K562 (cell line): ENCODE measurements at regions not wholly inside any gene's neighbourhood (a gene's known extent, or its start where the extent isn't known, plus 50 kb on each side); places are given as distances from the start of the nearest gene placed in this dataset.

Experiments
- ATAC-seq: fragments of 200-7000 bp; cut with Tn5 transposase; 3 replicates; pipeline ENCODE4 v1.9.1; 2020; ENCODE audit warnings: moderate library complexity
- BruUV-seq: library from RNA; stranded (reverse); fragments of 400-500 nt; replicated peaks from 2 replicates; lab custom pipeline; 2021; lab: Mats Ljungman, UMichigan
- CTCF ChIA-PET: fragments of 300-600 bp; formaldehyde crosslinking; extraction: SDS; loops from one replicate; lab custom pipeline; 2021; ENCODE audit warnings: low intra/inter-chr PET ratio; lab: Yijun Ruan, JAX
- POLR2A ChIA-PET: fragments of 300-600, 350-650 bp; sonication (Branson Sonifier 250); formaldehyde crosslinking; extraction: SDS; loops from one replicate; lab custom pipeline; 2021; ENCODE audit warnings: antibody characterized with exemption, inconsistent platforms; lab: Yijun Ruan, JAX
- DNase-seq, 4 experiments: peaks; one replicate each; pipeline versions ENCODE4 v3.0.0 to v3.0.0-alpha.2; 2011 to 2018; ENCODE audit warnings: low spot score in 3 of 4, mixed read lengths in 3 of 4; ENCODE audit errors: extremely low read depth in 1 of 4
- FAIRE-seq: peaks from 2 replicates; lab custom pipeline; 2011; peaks lifted over from hg19 to GRCh38; lab: Jason Lieb, UNC
- H2AFZ ChIP-seq: 2 replicates; pipeline ENCODE4 v1.6.0; 2011; ENCODE audit warnings: low read depth, low read length, control low read depth, inconsistent platforms
- H3K27ac ChIP-seq: fragments of 200-600 bp; 3 replicates; pipeline ENCODE4 v1.8.0; 2011; ENCODE audit warnings: low read depth, mild to moderate bottlenecking, control low read depth, inconsistent platforms, low read length, moderate library complexity, mixed read lengths; ENCODE audit errors: extremely low read depth
- H3K27me3 ChIP-seq, 2 experiments: fragments of 300-600 bp in 1 of 2; 2 replicates in 1 of 2; 3 replicates in 1 of 2; pipeline versions ENCODE4 v1.6.0 to v1.8.0; 2011; ENCODE audit warnings: inconsistent platforms in 2 of 2, low read length in 2 of 2, mild to moderate bottlenecking in 1 of 2, mixed read lengths in 1 of 2, moderate library complexity in 1 of 2; ENCODE audit not compliant: control insufficient read depth in 2 of 2, insufficient read depth in 2 of 2
- H3K36me3 ChIP-seq: fragments of 300-600 bp; 3 replicates; pipeline ENCODE4 v1.8.0; 2011; ENCODE audit warnings: mild to moderate bottlenecking, low read length, inconsistent platforms; ENCODE audit not compliant: control insufficient read depth, insufficient read depth
- H3K4me1 ChIP-seq, 2 experiments: fragments of 200-600 bp in 1 of 2; replicated peaks in 1 of 2; 2 replicates in 1 of 2; 3 replicates in 1 of 2; pipeline versions ENCODE4 v1.5.1 to v1.8.0; 2011; ENCODE audit warnings: inconsistent platforms in 2 of 2, low read length in 2 of 2, mild to moderate bottlenecking in 1 of 2, mixed read lengths in 1 of 2, moderate library complexity in 1 of 2; ENCODE audit not compliant: control insufficient read depth in 2 of 2, insufficient read depth in 2 of 2
- H3K4me2 ChIP-seq: 2 replicates; pipeline ENCODE4 v1.6.1; 2011; ENCODE audit warnings: low read length, control low read depth, inconsistent platforms, mixed read lengths; ENCODE audit not compliant: insufficient read depth
- H3K4me3 ChIP-seq: fragments of 200-600 bp; sonication (generic), shearing (Covaris generic); 2 replicates; pipeline ENCODE4 v1.5.1; 2016; ENCODE audit warnings: control low read depth, inconsistent platforms
- H3K79me2 ChIP-seq: fragments of 200-600 bp; 3 replicates; pipeline ENCODE4 v1.8.0; 2011; ENCODE audit warnings: low read length, inconsistent platforms; ENCODE audit not compliant: control insufficient read depth, insufficient read depth
- H3K9ac ChIP-seq, 2 experiments: 2 replicates each; pipeline versions ENCODE4 v1.6.0 to v1.6.1; 2011; ENCODE audit warnings: low read depth in 2 of 2, low read length in 2 of 2, control low read depth in 1 of 2, inconsistent platforms in 1 of 2, mild to moderate bottlenecking in 1 of 2, mixed read lengths in 1 of 2; ENCODE audit not compliant: insufficient read depth in 1 of 2
- H3K9me1 ChIP-seq: one replicate; pipeline ENCODE4 v1.6.0; 2011; ENCODE audit warnings: inconsistent platforms, mild to moderate bottlenecking, low read length, moderate library complexity; ENCODE audit not compliant: control insufficient read depth, insufficient read depth
- H3K9me3 ChIP-seq: replicated peaks from 2 replicates; pipeline ENCODE4 v1.5.1; 2011; ENCODE audit warnings: low read depth, low read length, inconsistent platforms; ENCODE audit not compliant: control insufficient read depth, insufficient read depth
- H4K20me1 ChIP-seq: replicated peaks from 2 replicates; pipeline ENCODE4 v1.6.1; 2011; ENCODE audit warnings: low read length, inconsistent platforms, mixed read lengths; ENCODE audit not compliant: control insufficient read depth, insufficient read depth
- ARID1B ChIP-seq: fragments of 450-650 bp; IDR thresholded peaks from 2 replicates; pipeline ENCODE4 v1.6.1; 2016; ENCODE audit warnings: antibody characterized with exemption, mild to moderate bottlenecking, inconsistent platforms
- CREB1 ChIP-seq, 2 experiments: sonication (generic) in 1 of 2; formaldehyde crosslinking in 1 of 2; IDR thresholded peaks; 2 replicates each; pipeline versions ENCODE4 v1.6.1 to v1.8.0; 2012 to 2022; ENCODE audit warnings: inconsistent platforms in 1 of 2, mild to moderate bottlenecking in 1 of 2, missing genetic modification reagents in 1 of 2, moderate library complexity in 1 of 2
- DDX20 ChIP-seq: fragments of 450-650 bp; IDR thresholded peaks from 2 replicates; pipeline ENCODE4 v1.6.1; 2016; ENCODE audit warnings: missing genetic modification characterization, low read depth, mild to moderate bottlenecking, missing compliant biosample characterization, moderate library complexity
- E2F3 ChIP-seq: fragments of 250-450 bp; sonication (Bioruptor Pico); IDR thresholded peaks from 2 replicates; pipeline ENCODE4 v1.4.0; 2020; ENCODE audit warnings: mild to moderate bottlenecking
- JUN ChIP-seq, 2 experiments: sonication (generic) in 1 of 2; formaldehyde crosslinking in 1 of 2; IDR thresholded peaks; 2 replicates each; pipeline versions ENCODE4 v1.6.1 to v1.8.0; 2012 to 2022; ENCODE audit warnings: borderline replicate concordance in 2 of 2, mild to moderate bottlenecking in 2 of 2, improper control_type of control experiment in 1 of 2, low read depth in 1 of 2, low read length in 1 of 2, missing genetic modification reagents in 1 of 2
- TEAD2 ChIP-seq: fragments of 450-650 bp; IDR thresholded peaks from 2 replicates; pipeline ENCODE4 v1.6.1; 2016; ENCODE audit warnings: missing genetic modification characterization, control low read depth, missing compliant biosample characterization
- WGBS: fragments of 100-300 bp; shearing (Covaris generic); methylation state at CpG from one replicate; pipeline ENCODE4 v1.1.6; 2016; ENCODE audit warnings: low coverage, mixed read lengths; ENCODE audit not compliant: insufficient coverage; ENCODE audit errors: missing lambda C conversion rate; 5-methylcytosine and 5-hydroxymethylcytosine counted together
- in situ Hi-C: fragments of 300-500 bp; cut with MboI; formaldehyde crosslinking; loops from 4 replicates; pipeline ENCODE4 v1.15.0; 2018; ENCODE audit warnings: inconsistent platforms, mixed read lengths
- intact Hi-C: fragments of 100-400 bp; cut with micrococcal nuclease; formaldehyde crosslinking; loops from 2 replicates; pipeline ENCODE4 v1.14.2; 2022
- TF ChIP-seq, protein P1 (sequence below): fragments of 250-450 bp; sonication (Bioruptor Pico); IDR thresholded peaks from 2 replicates; pipeline ENCODE4 v1.5.0; 2020; ENCODE audit warnings: mild to moderate bottlenecking, borderline replicate concordance
- TF ChIP-seq, protein P2 (sequence below), 2 experiments: fragments of 450-650 bp; IDR thresholded peaks; 2 replicates each; pipeline ENCODE4 v1.6.1; 2016
- TF ChIP-seq, protein P3 (sequence below): fragments of 200-800 bp; sonication (Bioruptor generic); IDR thresholded peaks from 2 replicates; pipeline ENCODE4 v1.6.1; 2016; ENCODE audit warnings: missing genetic modification characterization, missing compliant biosample characterization

DNA sequence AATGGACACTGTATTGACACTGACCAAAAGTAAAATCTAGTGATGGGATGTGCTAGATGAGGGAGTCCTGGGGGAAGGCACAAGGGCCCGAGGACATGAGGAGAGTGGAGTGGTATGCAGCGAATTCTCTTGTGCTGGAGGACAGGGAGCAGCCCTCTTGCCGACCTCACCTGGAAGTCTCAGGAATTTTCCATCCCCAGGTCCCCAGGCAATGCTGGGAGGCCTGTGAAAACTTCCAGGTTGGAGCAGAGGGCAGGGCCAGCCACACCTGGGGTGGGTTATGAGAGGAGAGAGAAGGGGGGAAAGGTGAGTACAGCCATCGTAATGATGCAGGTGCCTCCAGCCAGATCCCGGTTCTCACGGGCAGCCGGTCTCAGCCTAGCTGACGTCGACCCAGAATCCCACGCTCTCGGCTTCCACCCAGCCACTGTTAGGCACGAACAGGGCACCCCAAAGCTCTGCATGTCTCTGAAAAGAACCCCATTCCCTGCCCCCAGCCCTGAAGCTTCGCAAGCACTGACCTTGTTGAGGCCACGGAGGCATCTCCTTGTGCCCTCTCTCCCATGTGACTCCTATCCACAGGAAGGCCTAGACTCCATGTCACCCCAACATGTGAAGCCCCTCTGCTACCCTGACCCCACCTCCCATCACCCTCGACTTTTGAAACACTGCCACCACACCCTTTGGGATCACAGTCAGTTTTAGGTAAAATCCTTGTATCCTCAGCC is 239.7 kb upstream of the MYO3A start:
- DNase-seq (no peak), ATAC-seq (no peak), FAIRE-seq (no peak)
- no peaks in the 10 kb centered on the region for H3K4me1 ChIP-seq
- intact Hi-C loops = no loop called here
- no peaks in the 10 kb centered on the region for H4K20me1 ChIP-seq
- no peaks in the 10 kb centered on the region for H3K36me3 ChIP-seq
- BruUV-seq = no TSS peak
- 2% methylated on average over 15 of the region's 15 CpGs for WGBS
- H3K27ac ChIP-seq = no peak overlapping the region
- H3K9ac ChIP-seq = 0 out of 4 replicates have a peak overlapping the region, but pooled peaks of 1 of the 2 experiments have one; percentile 9
- H3K4me2 ChIP-seq = no peak overlapping the region
- H3K9me1 ChIP-seq = no peaks in the 10 kb centered on the region
- H3K4me3 ChIP-seq = no peak overlapping the region
- H3K9me3 ChIP-seq = no peaks in the 10 kb centered on the region
- POLR2A ChIA-PET = interaction anchor here (0.6 kb wide), 1 partner anchor 56 kb away, joined by 3 read pairs; no protein-coding TSS in a partner anchor
- CTCF ChIA-PET = no interaction called here
- peaks cover 0 to 13% of the 10 kb centered on the region in 2 experiments; a peak in 1 of 5 replicates for H3K27me3 ChIP-seq
- H3K79me2 ChIP-seq = no peaks in the 10 kb centered on the region
- in situ Hi-C loops = no loop called here
- H2AFZ ChIP-seq = no peak overlapping the region
- TF ChIP-seq E2F3 (CRISPR knock-in tag) = no peak
- TF ChIP-seq TEAD2 = no peak
- TF ChIP-seq, protein P1, sequence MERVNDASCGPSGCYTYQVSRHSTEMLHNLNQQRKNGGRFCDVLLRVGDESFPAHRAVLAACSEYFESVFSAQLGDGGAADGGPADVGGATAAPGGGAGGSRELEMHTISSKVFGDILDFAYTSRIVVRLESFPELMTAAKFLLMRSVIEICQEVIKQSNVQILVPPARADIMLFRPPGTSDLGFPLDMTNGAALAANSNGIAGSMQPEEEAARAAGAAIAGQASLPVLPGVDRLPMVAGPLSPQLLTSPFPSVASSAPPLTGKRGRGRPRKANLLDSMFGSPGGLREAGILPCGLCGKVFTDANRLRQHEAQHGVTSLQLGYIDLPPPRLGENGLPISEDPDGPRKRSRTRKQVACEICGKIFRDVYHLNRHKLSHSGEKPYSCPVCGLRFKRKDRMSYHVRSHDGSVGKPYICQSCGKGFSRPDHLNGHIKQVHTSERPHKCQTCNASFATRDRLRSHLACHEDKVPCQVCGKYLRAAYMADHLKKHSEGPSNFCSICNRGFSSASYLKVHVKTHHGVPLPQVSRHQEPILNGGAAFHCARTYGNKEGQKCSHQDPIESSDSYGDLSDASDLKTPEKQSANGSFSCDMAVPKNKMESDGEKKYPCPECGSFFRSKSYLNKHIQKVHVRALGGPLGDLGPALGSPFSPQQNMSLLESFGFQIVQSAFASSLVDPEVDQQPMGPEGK (CRISPR knock-in tag) = no peak
- TF ChIP-seq, protein P2, sequence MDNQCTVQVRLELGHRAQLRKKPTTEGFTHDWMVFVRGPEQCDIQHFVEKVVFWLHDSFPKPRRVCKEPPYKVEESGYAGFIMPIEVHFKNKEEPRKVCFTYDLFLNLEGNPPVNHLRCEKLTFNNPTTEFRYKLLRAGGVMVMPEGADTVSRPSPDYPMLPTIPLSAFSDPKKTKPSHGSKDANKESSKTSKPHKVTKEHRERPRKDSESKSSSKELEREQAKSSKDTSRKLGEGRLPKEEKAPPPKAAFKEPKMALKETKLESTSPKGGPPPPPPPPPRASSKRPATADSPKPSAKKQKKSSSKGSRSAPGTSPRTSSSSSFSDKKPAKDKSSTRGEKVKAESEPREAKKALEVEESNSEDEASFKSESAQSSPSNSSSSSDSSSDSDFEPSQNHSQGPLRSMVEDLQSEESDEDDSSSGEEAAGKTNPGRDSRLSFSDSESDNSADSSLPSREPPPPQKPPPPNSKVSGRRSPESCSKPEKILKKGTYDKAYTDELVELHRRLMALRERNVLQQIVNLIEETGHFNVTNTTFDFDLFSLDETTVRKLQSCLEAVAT (IDR thresholded peaks at IDR 0.05) = no peak
- TF ChIP-seq ARID1B = no peak
- TF ChIP-seq JUN (IDR thresholded peaks at IDR 0.05; ENCODE audit: borderline replicate concordance, low read depth, low read length) = no peak
- TF ChIP-seq JUN (CRISPR knock-in tag; IDR thresholded peaks at IDR 0.05; ENCODE audit: borderline replicate concordance) = no peak
- TF ChIP-seq CREB1 (IDR thresholded peaks at IDR 0.05) = no peak
- TF ChIP-seq CREB1 (CRISPR knock-in tag; IDR thresholded peaks at IDR 0.05) = no peak
- TF ChIP-seq DDX20 (tag) = no peak
- TF ChIP-seq, protein P3, sequence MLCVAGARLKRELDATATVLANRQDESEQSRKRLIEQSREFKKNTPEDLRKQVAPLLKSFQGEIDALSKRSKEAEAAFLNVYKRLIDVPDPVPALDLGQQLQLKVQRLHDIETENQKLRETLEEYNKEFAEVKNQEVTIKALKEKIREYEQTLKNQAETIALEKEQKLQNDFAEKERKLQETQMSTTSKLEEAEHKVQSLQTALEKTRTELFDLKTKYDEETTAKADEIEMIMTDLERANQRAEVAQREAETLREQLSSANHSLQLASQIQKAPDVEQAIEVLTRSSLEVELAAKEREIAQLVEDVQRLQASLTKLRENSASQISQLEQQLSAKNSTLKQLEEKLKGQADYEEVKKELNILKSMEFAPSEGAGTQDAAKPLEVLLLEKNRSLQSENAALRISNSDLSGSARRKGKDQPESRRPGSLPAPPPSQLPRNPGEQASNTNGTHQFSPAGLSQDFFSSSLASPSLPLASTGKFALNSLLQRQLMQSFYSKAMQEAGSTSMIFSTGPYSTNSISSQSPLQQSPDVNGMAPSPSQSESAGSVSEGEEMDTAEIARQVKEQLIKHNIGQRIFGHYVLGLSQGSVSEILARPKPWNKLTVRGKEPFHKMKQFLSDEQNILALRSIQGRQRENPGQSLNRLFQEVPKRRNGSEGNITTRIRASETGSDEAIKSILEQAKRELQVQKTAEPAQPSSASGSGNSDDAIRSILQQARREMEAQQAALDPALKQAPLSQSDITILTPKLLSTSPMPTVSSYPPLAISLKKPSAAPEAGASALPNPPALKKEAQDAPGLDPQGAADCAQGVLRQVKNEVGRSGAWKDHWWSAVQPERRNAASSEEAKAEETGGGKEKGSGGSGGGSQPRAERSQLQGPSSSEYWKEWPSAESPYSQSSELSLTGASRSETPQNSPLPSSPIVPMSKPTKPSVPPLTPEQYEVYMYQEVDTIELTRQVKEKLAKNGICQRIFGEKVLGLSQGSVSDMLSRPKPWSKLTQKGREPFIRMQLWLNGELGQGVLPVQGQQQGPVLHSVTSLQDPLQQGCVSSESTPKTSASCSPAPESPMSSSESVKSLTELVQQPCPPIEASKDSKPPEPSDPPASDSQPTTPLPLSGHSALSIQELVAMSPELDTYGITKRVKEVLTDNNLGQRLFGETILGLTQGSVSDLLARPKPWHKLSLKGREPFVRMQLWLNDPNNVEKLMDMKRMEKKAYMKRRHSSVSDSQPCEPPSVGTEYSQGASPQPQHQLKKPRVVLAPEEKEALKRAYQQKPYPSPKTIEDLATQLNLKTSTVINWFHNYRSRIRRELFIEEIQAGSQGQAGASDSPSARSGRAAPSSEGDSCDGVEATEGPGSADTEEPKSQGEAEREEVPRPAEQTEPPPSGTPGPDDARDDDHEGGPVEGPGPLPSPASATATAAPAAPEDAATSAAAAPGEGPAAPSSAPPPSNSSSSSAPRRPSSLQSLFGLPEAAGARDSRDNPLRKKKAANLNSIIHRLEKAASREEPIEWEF = no peak
